Endothelial cell (in vitro differentiated cells): ENCODE measurements at regions not wholly inside any gene's neighbourhood (a gene's known extent, or its start where the extent isn't known, plus 50 kb on each side); places are given as distances from the start of the nearest gene placed in this dataset.

Source experiments
- DNase-seq: peaks from one replicate; pipeline ENCODE4 v3.0.0; 2021; ENCODE audit warnings: low spot score
- H3K27ac Mint-ChIP-seq: one replicate; pipeline ENCODE4 v1.8.0; 2021; ENCODE audit warnings: mixed read lengths, inconsistent platforms; ENCODE audit not compliant: unreplicated experiment
- H3K27me3 Mint-ChIP-seq: one replicate; pipeline ENCODE4 v1.8.0; 2021; ENCODE audit warnings: mild to moderate bottlenecking, moderate library complexity, mixed read lengths, inconsistent platforms; ENCODE audit not compliant: unreplicated experiment
- H3K36me3 Mint-ChIP-seq: one replicate; pipeline ENCODE4 v1.8.0; 2021; ENCODE audit warnings: mild to moderate bottlenecking, low read depth, mixed read lengths, inconsistent platforms; ENCODE audit not compliant: unreplicated experiment
- H3K4me1 Mint-ChIP-seq: one replicate; pipeline ENCODE4 v1.8.0; 2021; ENCODE audit warnings: mild to moderate bottlenecking, mixed read lengths, inconsistent platforms; ENCODE audit not compliant: unreplicated experiment
- H3K4me3 Mint-ChIP-seq: one replicate; pipeline ENCODE4 v1.8.0; 2021; ENCODE audit warnings: mild to moderate bottlenecking, mixed read lengths, inconsistent platforms; ENCODE audit not compliant: unreplicated experiment
- H3K9me3 Mint-ChIP-seq: one replicate; pipeline ENCODE4 v1.8.0; 2021; ENCODE audit warnings: mixed read lengths, inconsistent platforms; ENCODE audit not compliant: unreplicated experiment
- TF ChIP-seq, protein P1 (sequence below): fragments of 200-600 bp; sonication (generic); IDR thresholded peaks from one replicate; pipeline ENCODE4 v1.5.0; 2021; ENCODE audit warnings: antibody characterized with exemption; ENCODE audit not compliant: unreplicated experiment

DNA sequence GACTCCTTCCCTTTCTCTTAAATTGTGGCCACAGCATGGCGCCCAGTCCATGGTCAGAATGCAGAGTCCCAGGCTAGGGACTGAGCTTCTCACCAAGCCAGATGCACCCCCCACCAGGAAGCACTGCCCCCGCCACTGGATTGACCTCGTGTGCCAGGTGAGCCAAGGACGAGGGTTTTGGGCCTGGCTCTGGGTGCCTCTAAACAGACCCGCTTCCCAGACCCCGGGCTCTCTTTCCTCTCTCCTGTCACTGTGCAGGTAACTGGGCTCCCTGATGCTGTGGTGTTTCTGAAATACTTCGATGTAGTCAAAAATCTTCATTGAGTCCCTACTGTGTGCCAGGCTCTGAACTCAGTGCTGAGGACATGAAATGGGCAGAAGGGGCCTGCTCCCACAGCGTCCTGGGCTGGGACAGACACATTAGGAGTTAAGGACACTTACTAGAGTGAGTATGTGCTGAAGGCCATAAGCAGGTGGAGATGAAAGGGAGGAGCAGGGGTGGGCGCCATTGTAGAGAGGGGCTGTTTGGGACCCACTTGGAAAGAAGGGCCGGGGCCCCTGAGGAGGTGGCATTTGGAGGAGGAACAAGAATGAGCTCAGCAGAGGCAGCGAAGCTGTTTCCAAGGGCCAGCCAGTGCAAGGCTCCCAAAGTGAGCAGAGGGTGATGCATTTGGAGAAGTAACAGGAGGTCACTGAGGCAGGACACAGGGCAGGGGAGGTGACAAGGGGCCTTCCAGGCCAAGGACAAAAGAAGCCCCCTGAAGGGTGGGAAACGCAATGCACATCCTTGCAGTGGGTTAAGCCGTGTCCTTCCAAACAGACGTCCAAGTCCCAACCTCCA lies 217.1 kb downstream of the ANKRD60 start:
- H3K36me3 Mint-ChIP-seq, result no peaks in the 10 kb centered on the region
- DNase-seq, result no peak
- no peak overlapping the region for H3K27ac Mint-ChIP-seq
- H3K27me3 Mint-ChIP-seq, result no peaks in the 10 kb centered on the region
- no peaks in the 10 kb centered on the region for H3K9me3 Mint-ChIP-seq
- H3K4me1 Mint-ChIP-seq, result peaks cover 21% of the 10 kb centered on the region
- H3K4me3 Mint-ChIP-seq, result no peak overlapping the region
- TF ChIP-seq, protein P1, sequence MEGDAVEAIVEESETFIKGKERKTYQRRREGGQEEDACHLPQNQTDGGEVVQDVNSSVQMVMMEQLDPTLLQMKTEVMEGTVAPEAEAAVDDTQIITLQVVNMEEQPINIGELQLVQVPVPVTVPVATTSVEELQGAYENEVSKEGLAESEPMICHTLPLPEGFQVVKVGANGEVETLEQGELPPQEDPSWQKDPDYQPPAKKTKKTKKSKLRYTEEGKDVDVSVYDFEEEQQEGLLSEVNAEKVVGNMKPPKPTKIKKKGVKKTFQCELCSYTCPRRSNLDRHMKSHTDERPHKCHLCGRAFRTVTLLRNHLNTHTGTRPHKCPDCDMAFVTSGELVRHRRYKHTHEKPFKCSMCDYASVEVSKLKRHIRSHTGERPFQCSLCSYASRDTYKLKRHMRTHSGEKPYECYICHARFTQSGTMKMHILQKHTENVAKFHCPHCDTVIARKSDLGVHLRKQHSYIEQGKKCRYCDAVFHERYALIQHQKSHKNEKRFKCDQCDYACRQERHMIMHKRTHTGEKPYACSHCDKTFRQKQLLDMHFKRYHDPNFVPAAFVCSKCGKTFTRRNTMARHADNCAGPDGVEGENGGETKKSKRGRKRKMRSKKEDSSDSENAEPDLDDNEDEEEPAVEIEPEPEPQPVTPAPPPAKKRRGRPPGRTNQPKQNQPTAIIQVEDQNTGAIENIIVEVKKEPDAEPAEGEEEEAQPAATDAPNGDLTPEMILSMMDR, result no peak

GRCh38 chr20:58010666-58011065 lies 217.8 kb downstream of the ANKRD60 start:
- Mint-ChIP-seq H3K9me3 (no peaks in the 10 kb centered on the region), H3K4me1 (peaks cover 21% of the 10 kb centered on the region), H3K27ac (no peak overlapping the region), H3K4me3 (no peak overlapping the region), H3K36me3 (no peaks in the 10 kb centered on the region), H3K27me3 (peaks cover 2% of the 10 kb centered on the region)
- DNase-seq, result no peak
- TF ChIP-seq, protein P1, result no peak

- peaks cover 2% of the 10 kb centered on the region for H3K27me3 Mint-ChIP-seq
- H3K9me3 Mint-ChIP-seq, result no peaks in the 10 kb centered on the region
- H3K4me1 Mint-ChIP-seq, result peaks cover 21% of the 10 kb centered on the region
- H3K4me3 Mint-ChIP-seq, result no peak overlapping the region
- TF ChIP-seq, protein P1, result no peak
- DNase-seq, result no peak
- H3K27ac Mint-ChIP-seq, result no peak overlapping the region
- no peaks in the 10 kb centered on the region for H3K36me3 Mint-ChIP-seq
Measured at GRCh38 chr20:58010186-58010585, 218.3 kb downstream of the ANKRD60 start.

- Mint-ChIP-seq H3K27me3 (peaks cover 2% of the 10 kb centered on the region), H3K4me1 (peaks cover 21% of the 10 kb centered on the region), H3K27ac (no peak overlapping the region), H3K9me3 (no peaks in the 10 kb centered on the region), H3K36me3 (no peaks in the 10 kb centered on the region), H3K4me3 (no peak overlapping the region)
- TF ChIP-seq, protein P1, result no peak
- DNase-seq, result no peak
Measured at GRCh38 chr20:58008866-58009265, 219.6 kb downstream of the ANKRD60 start.

DNA sequence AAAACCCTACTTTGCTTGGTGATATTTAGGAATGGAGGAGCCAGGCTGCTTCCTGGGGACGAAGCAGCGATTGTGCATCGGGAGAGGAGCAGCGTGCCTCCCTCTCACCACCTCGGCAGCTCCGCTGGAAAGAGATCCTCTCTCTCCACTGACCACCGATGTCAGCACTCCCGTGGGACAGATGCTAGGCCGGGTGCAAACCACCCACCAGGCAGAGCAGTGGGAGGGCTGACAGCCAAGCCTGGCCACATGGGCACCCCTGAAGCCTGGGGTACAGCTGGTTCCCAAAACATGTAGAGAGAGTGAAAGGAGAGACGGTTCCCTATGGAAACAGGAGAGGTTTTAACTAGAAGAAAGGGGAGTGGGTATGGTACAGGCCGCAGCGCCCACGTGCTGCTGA lies 220.0 kb downstream of the ANKRD60 start:
- no peak for DNase-seq
- no peaks in the 10 kb centered on the region for H3K9me3 Mint-ChIP-seq
- peaks cover 2% of the 10 kb centered on the region for H3K27me3 Mint-ChIP-seq
- H3K36me3 Mint-ChIP-seq, result no peaks in the 10 kb centered on the region
- no peak overlapping the region for H3K4me3 Mint-ChIP-seq
- TF ChIP-seq, protein P1, result no peak
- no peak overlapping the region for H3K27ac Mint-ChIP-seq
- H3K4me1 Mint-ChIP-seq, result peaks cover 21% of the 10 kb centered on the region
